Gastroesophageal sphincter (tissue), 4 donors: ENCODE measurements at regions not wholly inside any gene's neighbourhood (a gene's known extent, or its start where the extent isn't known, plus 50 kb on each side); places are given as distances from the start of the nearest gene placed in this dataset.

ENCODE experiments used
- ATAC-seq: fragments of 150-250 bp; one replicate; pipeline ENCODE4 v1.9.1; 2016; ENCODE audit warnings: mild to moderate bottlenecking, moderate library complexity
- H3K27ac ChIP-seq, 4 donors: fragments of 200-600 bp; sonication (generic) in 3 of 4; 1 replicate in 3 of 4; 2 replicates in 1 of 4; pipeline ENCODE4 v1.5.1; 2016 to 2019
- H3K27me3 ChIP-seq: fragments of 200-600 bp; sonication (generic); one replicate; pipeline ENCODE4 v1.5.1; 2019
- H3K36me3 ChIP-seq, 2 donors: fragments of 200-600 bp; sonication (generic); one replicate each; pipeline ENCODE4 v1.5.1; 2019; ENCODE audit warnings: control low read depth in 1 of 2
- H3K4me1 ChIP-seq, 3 donors: fragments of 200-600 bp; sonication (generic); 1 replicate in 2 of 3; 2 replicates in 1 of 3; pipeline ENCODE4 v1.5.1; 2016 to 2019; ENCODE audit warnings: control low read depth in 2 of 3
- H3K4me3 ChIP-seq, 2 donors: fragments of 200-600 bp; sonication (generic); one replicate each; pipeline ENCODE4 v1.5.1; 2019; ENCODE audit warnings: mild to moderate bottlenecking in 1 of 2, moderate library complexity in 1 of 2
- H3K9me3 ChIP-seq, 3 donors: fragments of 200-600 bp; sonication (generic); one replicate each; pipeline ENCODE4 v1.5.1; 2017 to 2019; ENCODE audit warnings: control low read depth in 2 of 3
- EP300 ChIP-seq: sonication (generic); formaldehyde crosslinking; IDR thresholded peaks from one replicate; pipeline ENCODE4 v1.6.1; 2017; ENCODE audit warnings: antibody characterized with exemption, mild to moderate bottlenecking
- POLR2A ChIP-seq, 2 donors: fragments of 450-650 bp; IDR thresholded peaks; one replicate each; pipeline ENCODE4 v1.6.1; 2017; ENCODE audit warnings: antibody characterized with exemption in 2 of 2, mild to moderate bottlenecking in 2 of 2, moderate library complexity in 1 of 2
- POLR2AphosphoS5 ChIP-seq: sonication (generic); formaldehyde crosslinking; IDR thresholded peaks from one replicate; pipeline ENCODE4 v1.6.1; 2017; ENCODE audit warnings: antibody characterized with exemption
- WGBS, 2 donors: methylation state at CpG; one replicate each; pipeline ENCODE4 v1.1.5; 2018; ENCODE audit warnings: low coverage in 1 of 2; 5-methylcytosine and 5-hydroxymethylcytosine counted together
- TF ChIP-seq, protein P1 (sequence below), 4 experiments: fragments of 200-600 bp in 2 of 4; fragments of 450-650 bp in 2 of 4; sonication (generic) in 1 of 4; IDR thresholded peaks; one replicate each; pipeline ENCODE4 v1.5.1; 2017 to 2019; ENCODE audit warnings: antibody characterized with exemption in 4 of 4, mild to moderate bottlenecking in 2 of 4, moderate library complexity in 2 of 4

DNA sequence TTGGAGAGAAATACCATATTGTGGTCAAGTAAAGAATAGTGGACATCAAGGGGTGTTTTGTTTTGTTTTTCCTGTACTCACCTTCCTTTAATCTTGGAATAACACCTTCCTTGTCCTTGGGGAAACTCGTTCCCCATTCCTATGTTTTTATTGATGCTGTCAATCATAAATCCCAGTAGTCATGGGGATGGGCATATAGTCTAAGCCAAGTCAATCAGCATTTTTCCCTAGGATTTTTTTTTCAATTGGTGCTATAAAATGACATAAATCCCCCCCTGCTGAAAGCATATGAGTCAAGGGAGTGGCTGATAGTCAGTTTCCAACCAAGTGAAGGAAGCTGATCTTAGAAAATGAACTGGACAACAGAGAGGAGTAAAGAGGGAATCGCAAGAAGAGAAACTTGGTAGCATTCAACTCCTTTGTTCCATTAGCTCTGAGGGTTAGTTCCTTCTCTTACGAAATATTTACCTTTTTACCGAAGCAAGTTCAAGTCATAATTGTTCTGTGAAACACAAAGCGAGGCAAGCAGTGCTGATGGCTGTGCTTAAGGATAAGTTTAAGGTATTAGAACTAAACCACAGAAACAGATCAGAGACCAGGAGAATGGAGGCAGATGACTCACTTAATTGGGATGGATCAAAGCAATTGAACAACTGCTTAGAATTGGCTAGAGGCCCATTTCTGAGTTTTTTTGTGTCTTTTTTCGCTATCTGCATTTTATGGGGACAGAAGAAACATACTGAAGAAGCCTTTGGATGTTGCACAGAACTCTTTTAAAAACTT is 218.6 kb downstream of the SEMA6A start:
- Histone ChIP-seq H3K27me3 (no peaks in the 10 kb centered on the region), H3K36me3 (peaks cover 0 to 9% of the 10 kb centered on the region in 2 donors), H3K4me3 (no peak overlapping the region), H3K27ac (no peak overlapping the region), H3K9me3 (peaks cover 0 to 25% (median 0%) of the 10 kb centered on the region in 3 donors), H3K4me1 (peaks cover 0 to 26% (median 12%) of the 10 kb centered on the region in 3 donors)
- 90 to 95% methylated on average over 4 to 5 of the region's 6 CpGs for WGBS, 2 donors
- no peak for ATAC-seq
- TF ChIP-seq, protein P1, sequence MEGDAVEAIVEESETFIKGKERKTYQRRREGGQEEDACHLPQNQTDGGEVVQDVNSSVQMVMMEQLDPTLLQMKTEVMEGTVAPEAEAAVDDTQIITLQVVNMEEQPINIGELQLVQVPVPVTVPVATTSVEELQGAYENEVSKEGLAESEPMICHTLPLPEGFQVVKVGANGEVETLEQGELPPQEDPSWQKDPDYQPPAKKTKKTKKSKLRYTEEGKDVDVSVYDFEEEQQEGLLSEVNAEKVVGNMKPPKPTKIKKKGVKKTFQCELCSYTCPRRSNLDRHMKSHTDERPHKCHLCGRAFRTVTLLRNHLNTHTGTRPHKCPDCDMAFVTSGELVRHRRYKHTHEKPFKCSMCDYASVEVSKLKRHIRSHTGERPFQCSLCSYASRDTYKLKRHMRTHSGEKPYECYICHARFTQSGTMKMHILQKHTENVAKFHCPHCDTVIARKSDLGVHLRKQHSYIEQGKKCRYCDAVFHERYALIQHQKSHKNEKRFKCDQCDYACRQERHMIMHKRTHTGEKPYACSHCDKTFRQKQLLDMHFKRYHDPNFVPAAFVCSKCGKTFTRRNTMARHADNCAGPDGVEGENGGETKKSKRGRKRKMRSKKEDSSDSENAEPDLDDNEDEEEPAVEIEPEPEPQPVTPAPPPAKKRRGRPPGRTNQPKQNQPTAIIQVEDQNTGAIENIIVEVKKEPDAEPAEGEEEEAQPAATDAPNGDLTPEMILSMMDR (IDR thresholded peaks at IDR 0.05), result no peak
- TF ChIP-seq EP300 (no peak), POLR2A (IDR thresholded peaks at IDR 0.05) (no peak), POLR2AphosphoS5 (no peak)

DNA sequence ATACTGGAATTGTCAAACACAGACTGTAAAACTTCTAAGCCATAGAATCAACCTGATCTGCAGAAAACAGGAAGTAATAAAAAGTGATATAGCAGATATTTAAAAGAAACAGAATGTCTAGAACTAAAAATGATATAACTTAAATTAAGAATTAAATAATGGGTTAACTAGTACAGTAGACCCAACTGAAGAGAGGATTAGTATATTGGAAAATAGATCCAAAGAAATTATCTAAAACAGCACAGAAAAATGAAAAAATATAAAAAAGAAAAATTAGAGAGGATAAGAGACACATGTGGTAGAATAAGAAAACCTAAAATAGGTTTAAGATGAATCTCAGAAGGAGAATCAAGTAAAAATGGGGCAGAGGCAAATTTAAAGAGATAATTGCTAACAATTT is 219.9 kb downstream of the SEMA6A start:
- Histone ChIP-seq H3K27ac (no peak overlapping the region), H3K36me3 (peaks cover 0 to 9% of the 10 kb centered on the region in 2 donors), H3K4me3 (no peak overlapping the region), H3K9me3 (peaks cover 0 to 30% (median 0%) of the 10 kb centered on the region in 3 donors), H3K27me3 (no peaks in the 10 kb centered on the region), H3K4me1 (peaks cover 0 to 12% (median under 1%) of the 10 kb centered on the region in 3 donors)
- no peak for ATAC-seq
- TF ChIP-seq, protein P1 (IDR thresholded peaks at IDR 0.05), result no peak
- no peak for TF ChIP-seq POLR2A (IDR thresholded peaks at IDR 0.05)

DNA sequence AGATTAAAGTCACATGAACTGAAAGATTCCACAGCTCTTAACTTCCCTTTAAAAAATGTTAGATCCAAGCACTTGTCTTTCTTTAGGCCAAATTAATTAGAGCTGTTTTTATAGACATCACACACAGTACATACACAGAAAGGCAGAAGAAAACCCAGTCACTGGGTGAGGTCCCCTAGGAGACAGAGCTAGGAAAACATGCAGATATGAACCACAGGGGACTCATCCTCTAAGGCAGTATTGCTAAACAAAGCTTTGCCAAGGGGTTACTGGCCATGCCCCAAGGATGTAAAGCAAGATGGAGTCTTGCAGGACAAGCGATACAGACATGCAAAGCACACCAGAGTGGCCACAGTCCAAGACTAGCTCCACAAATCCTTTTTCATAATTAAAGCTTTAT is 227.0 kb downstream of the SEMA6A start:
- Histone ChIP-seq H3K36me3 (peaks cover 0 to 9% of the 10 kb centered on the region in 2 donors), H3K27me3 (no peaks in the 10 kb centered on the region), H3K4me1 (no peaks in the 10 kb centered on the region), H3K27ac (no peak overlapping the region), H3K9me3 (peaks cover 0 to 24% (median 0%) of the 10 kb centered on the region in 3 donors), H3K4me3 (no peak overlapping the region)
- ATAC-seq, result no peak
- WGBS, 2 donors, result 94% methylated on average over 1 of the region's 1 CpG; no CpG with 5 or more reads in 1 of the 2 donors
- TF ChIP-seq EP300 (no peak), POLR2AphosphoS5 (no peak), POLR2A (IDR thresholded peaks at IDR 0.05) (no peak)
- TF ChIP-seq, protein P1 (IDR thresholded peaks at IDR 0.05), result no peak

DNA sequence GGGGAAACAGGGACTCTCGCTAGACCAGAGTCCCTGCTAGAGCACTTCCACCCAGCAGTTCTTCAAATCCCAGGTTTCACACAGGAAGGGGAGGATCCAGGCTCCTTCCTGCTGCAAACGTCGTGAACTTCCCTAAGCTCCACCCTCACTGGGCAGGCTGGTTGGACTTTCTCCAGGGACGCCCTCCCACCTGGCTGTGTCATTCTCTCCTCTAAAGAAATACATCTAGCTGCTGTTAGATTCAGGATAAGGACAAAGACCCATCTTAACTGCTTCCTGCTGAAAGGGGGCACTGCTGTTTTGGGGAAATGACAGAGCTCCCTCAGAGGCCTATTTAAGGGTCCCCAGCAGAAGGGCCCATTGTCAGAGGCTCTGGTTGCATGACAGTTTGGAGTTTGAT is 230.7 kb downstream of the SEMA6A start:
- TF ChIP-seq, protein P1 (IDR thresholded peaks at IDR 0.05), result no peak
- ATAC-seq, result no peak
- Histone ChIP-seq H3K9me3 (peaks cover 0 to 12% (median 0%) of the 10 kb centered on the region in 3 donors), H3K36me3 (no peaks in the 10 kb centered on the region), H3K27me3 (no peaks in the 10 kb centered on the region), H3K27ac (no peak overlapping the region), H3K4me3 (no peak overlapping the region), H3K4me1 (no peaks in the 10 kb centered on the region)
- WGBS, 2 donors, result 46 to 80% methylated on average over 1 to 2 of the region's 4 CpGs
